Activated naive CD4-positive, alpha-beta T cell (primary cell): ENCODE measurements at regions not wholly inside any gene's neighbourhood (a gene's known extent, or its start where the extent isn't known, plus 50 kb on each side); places are given as distances from the start of the nearest gene placed in this dataset.
"Not testable (repeated sequence)": the region's sequence is repeated elsewhere in the genome, so short reads cannot be mapped to it uniquely, and the experiment has no call there.

Source experiments
- DNase-seq, 4 experiments: peaks; one replicate each; lab custom pipeline; 2025; lab: John Stamatoyannopoulos, UW

DNA sequence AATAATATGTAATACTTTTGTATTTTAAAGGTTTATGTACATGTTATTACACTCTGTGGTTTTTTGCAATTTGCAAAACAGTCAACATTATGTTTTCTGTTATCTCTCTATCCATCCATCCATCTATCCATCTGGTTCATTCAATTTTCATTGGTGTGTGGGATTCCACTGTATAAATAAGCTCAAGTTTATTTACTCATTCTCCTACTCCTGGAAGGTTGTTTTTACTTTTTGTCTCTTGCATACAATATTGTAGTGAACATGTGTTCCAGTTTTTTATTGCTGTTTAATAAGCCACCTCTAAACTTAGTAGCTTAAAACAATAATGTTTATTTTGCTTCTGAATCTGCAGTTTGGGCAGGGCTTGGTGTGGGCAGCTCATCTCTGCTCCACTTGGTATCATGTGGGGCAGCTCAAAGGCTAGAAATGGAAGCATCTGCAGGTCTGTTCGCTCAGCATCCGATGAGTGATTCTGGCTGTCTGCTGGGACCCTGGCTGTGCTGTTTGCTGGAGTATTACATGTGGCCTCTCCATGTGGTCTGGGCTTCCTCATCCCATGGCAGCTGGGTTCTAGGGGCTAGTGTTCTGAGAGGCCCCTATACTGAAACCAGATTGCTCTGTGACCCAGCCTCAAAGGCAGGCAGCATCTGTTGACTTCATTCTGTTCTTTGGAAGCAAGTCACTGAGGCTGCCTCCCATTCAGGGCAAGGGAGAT is 98.8 kb downstream of the SLC25A47 start:
- DNase-seq, result no peak

DNA sequence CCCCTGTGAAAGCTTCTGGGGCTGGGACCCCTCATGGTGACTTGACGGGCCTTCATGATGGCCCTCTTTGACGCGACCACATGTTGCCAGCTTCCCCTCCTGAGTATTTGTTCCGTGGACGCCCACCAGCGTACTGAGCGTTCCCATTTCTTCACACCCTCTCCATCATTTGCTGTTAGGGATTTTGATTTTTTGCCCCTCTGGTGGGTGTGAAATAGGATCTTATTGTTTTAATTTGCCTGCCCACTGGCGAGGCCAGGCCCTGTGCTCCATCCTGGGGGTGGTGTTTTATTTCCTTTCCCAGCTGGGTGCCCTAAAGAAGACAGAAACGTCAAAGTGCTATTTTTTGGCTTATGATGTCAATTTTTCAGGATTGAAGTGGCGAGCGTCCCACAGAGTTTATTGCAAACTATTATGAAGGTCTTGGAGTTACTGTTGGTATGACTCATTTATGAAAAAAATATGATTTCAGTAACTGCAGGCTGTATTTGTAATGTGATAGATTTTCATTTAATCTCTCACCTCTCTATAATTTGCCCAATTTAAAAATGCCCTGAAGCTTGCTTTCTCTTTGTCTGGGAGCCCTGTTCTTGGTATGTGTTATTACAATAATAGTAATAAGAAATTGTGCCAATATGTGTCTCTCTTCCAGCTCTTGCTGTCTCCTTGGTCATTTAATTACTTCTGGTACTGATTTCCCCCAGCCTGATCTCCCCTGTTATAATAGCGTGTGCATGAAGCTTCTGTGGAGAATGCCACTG is 99.6 kb downstream of the SLC25A47 start:
- no peak for DNase-seq

GRCh38 chr14:100423317-100424010 is 100.3 kb downstream of the SLC25A47 start:
- no peak for DNase-seq

DNA sequence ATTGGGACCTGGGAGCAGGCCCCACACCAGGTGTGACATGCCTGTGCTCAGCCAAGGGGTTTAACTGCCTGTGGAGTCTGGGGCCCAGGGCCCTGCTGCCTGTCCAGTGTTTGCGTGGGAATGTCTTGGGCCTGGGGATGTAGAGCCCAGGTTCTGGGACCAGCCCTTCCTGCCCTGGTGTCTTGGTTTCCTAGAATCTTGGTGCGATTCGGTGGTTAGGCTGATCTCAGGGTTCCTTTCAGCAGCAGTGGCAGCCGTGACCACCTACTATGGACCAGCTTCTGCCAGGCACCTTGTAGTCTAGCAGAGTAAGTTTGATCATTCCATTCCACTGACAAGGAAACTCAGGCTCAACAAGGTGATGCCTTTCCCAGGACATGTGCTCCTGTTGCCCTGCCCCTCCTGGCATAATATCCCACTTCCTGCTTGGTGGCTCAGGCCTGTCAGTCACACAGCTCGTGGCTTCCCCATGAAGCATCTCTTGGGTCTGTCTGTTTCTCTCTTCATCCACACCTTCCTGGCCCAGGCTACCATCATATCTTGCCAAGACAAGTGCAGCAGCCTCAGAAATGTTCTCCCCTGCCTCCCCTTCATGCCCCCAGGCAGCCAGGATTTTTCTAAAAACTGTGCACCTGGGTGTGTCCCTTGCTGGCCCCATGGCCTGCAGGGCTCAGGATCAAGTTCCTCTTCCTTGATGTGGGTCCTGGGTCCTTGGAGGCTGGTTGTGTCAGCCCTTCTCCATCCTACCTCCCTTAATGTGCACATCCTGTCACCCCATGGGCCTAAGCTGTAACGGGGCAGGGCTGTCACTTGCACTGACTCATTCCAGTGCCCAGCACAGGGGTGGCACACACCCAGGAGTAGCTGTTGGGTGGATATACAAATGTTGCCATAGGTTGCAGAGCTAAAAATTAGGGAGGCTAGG is 101.6 kb downstream of the SLC25A47 start:
- DNase-seq, result no peak

- DNase-seq, result no peak
Measured at GRCh38 chr14:100425429-100425827, 102.3 kb downstream of the SLC25A47 start.

GRCh38 chr14:100426314-100426713 is 103.2 kb downstream of the SLC25A47 start:
- DNase-seq, result no peak

GRCh38 chr14:100427166-100427565 is 104.0 kb downstream of the SLC25A47 start:
- DNase-seq, result no peak

GRCh38 chr14:100428727-100429126 is 105.6 kb downstream of the SLC25A47 start:
- DNase-seq, result no peak

DNA sequence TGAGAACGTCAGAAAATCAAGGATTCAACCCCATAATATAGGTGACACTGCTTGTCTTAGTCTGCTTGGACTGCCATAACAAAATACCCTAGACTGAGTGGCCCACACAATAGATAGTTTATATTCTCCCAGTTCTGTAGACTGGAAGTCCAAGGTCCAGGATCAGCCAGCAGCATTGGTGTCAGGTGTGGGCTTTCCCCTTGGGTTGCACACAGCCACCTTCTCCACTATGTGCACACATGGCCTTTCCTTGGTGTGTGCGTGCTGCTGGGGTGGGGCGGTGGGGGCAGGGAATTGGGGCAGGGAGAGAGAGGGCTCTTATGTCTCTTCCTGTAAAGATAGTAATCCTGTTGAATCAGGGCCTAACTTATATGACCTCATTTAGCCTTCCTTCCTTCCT is 106.4 kb downstream of the SLC25A47 start:
- DNase-seq, result no peak

DNA sequence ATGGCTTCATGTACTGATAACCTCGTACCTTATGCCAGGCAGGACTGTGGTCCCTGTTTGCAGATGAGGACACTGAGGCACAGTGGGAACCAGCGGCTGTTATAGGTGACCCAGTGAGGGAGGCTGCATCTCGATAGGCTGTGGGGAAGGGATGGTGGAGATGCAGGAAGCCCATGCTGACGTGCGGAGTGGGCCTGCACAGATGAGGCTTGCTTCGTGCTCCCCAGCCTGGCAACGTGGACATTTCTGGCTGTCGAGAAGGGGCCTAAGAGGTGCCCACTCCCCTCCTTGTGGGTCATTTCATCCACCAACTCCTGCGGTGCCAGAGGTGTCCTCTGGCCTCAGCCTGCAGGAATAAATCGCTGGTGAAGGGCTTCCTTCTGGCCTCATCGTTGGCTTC is 107.4 kb downstream of the SLC25A47 start:
- DNase-seq, result no peak

DNA sequence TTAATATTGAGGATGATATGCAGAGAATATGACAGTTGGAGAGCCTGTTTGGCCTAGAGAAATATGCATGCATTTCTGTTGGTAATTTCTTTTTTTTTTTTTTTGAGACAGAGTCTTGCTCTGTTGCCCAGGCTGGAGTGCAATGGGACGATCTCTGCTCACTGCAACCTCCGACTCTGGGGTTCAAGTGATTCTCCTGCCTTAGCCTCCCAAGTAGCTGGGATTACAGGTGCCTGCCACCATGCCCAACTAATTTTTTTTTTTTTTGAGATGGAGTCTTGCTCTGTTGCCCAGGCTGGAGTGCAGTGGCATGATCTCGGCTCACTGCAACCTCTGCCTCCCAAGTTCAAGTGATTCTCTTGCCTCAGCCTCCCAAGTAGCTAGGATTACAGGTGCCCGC is 108.3 kb downstream of the SLC25A47 start:
- not testable (repeated sequence) for DNase-seq

DNA sequence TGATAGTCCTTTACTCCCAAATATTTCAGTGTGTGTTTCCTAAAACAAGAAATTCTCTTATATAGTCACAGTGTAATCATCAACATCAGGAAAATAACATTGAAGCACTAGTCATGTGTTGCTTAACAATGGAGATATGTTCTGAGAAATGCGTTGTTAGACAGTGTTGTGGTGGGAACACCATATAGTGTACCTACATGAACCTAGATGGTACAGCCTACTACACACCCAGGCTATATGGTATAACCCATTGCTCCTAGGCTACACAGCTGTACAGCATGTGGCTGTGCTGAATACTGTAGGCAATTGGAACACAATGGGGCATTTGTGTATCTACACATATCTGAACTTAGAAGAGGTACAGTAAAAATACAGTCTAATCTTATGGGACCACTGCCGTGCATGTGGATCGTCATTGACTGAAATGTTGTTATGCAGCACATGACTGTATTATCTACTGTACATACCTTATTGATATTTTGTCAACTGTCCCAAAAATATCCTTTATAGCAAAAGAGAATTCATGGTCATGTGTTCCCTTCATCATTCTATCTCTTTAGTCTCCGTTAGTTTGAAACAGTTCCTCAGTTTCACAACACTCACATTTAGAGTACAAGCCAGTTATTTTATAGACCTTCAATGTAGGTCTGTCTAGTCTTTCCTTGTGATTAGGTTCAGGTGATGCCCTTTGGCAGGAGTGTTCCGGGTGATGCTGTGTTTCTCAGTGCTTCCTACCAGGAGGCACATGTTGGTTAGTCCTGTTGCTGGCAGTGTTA is 109.7 kb downstream of the SLC25A47 start:
- no peak for DNase-seq

- DNase-seq, result no peak
Measured at GRCh38 chr14:100433428-100433814, 110.3 kb downstream of the SLC25A47 start.

DNA sequence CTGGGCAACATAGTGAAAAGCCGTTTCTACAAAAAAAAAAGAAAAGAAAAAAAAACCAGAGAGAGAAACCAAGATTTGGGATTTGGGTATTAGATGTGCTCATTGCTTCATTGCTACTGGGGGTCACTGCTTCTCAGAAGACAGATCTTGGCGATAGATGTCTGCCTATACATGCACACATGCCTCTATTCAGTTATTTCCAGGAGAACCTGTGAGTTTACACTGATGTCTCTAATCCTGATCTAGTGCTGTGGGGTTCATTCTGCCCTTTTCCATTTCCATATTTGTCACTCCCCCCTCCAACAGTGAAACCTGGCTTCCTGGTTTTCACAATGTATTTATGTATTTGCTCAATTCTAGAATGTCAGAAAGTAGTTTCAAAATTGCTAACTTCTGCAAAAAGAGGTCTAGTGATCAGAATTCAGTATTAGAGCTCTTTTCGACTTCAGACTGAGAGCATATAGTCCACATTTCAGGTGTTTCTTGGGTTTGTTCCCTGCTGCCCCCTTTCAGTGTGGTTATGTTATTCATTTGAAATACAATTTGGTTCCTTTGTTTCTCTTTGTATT is 111.0 kb downstream of the SLC25A47 start:
- no peak for DNase-seq

GRCh38 chr14:100434911-100435438 is 111.8 kb downstream of the SLC25A47 start:
- DNase-seq, result no peak

GRCh38 chr14:100435459-100435858 is 112.3 kb downstream of the SLC25A47 start:
- no peak for DNase-seq

DNA sequence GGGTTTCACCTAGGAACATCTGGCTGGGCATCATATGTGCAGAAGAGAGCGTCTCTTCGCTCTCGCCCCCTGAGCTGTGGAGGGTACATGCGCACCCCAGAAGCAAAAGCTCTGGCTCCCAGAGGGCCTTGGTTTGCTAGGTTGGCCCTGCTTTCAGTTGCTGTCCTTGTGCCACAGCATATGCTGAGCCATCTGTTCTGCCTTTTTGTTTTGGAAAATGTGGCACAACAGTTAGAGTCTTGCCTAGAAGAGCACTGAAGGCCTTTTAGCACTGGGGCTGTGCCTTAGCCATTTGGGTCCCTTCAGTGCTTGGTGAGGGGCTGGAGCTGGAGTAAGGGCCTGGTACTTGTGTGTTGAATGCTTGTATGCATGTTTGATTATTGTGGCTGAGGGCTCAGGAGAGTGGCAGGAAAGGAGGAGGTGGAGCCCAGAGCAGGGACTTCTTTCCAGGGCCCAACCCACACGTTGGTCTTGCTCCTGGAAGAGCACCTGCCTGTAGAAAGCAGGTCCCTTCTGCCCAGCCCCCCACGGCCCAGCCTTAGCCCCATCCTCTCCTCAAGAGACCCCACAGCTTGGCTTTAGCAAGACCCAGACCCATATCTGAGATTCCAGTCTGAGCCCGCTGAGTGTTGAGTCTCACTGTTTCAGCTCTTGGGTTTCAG is 113.7 kb downstream of the SLC25A47 start:
- DNase-seq, result no peak

DNA sequence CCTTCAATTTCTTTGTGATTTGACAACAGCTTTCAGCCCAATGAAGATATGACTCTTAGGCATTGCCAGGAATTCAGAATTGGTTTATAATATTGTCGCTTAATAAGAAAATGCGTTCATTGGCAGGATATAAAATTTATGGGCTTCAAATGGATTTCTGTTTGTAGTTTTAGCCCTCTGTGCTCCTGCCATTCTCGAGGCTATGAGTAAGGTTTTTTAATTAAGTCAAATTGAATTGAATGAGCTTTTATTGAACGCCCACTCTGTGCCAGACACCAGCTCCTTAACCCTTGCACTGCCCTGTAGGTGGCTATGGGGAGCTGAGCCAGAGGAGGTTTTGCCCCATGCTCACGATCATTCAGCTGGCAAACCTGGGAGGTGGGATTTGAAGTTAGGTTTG is 115.1 kb downstream of the SLC25A47 start:
- DNase-seq, result no peak

DNA sequence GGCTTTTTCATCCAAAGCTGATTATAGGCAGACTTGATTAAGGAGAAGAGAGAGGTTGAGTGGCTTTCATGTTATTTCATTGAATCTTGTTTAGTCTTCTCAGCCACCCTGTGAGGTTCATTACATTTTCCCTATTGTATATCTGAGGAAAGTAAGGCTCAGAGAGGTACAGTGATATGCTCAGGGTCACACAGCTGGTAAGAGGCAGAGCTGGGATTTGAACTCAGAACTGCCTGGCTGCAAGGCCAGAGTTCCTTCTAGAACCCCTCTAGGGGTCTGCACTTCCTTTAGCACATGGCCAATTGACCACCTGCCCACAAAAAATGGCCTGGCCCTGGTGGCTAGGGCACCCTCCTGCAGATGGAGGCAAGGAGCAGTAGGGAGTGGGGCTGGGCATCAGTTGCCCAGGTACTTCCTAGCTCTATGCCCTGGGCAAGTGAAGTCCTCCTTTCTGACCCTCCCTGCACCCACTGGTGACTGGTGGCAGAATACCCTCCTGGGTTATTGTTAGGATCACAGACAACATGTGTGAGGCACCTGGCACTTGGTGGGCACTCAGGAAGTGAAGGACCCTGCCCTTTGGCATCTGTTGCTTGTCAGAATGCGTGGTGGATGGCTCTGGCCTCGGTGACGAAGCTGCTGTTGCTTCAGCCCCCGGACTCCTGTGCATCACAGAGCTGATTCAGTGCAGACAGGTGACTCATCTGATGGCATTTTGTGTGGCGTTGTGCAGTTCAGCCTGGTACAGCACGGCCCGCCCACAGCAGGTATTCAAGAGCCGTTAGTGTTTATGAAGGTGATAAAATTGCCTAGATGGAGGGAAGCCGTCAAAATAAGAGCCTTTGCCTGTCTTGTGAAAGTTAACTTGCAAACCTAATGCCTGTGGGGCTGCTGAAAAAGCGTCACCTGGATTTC is 115.8 kb downstream of the SLC25A47 start:
- no peak for DNase-seq
